Mesothelial cell of epicardium (in vitro differentiated cells): ENCODE measurements at regions not wholly inside any gene's neighbourhood (a gene's known extent, or its start where the extent isn't known, plus 50 kb on each side); places are given as distances from the start of the nearest gene placed in this dataset.
"Not testable (repeated sequence)": the region's sequence is repeated elsewhere in the genome, so short reads cannot be mapped to it uniquely, and the experiment has no call there.

Source experiments
- DNase-seq, 2 experiments: peaks; one replicate each; pipeline ENCODE4 v3.0.0; 2021; ENCODE audit warnings: low spot score in 2 of 2; ENCODE audit not compliant: unreplicated experiment in 2 of 2
- H3K27ac Mint-ChIP-seq: 2 replicates; pipeline ENCODE4 v1.8.0; 2021; ENCODE audit warnings: mixed read lengths
- H3K27me3 Mint-ChIP-seq: 2 replicates; pipeline ENCODE4 v1.8.0; 2021; ENCODE audit warnings: low read depth, mixed read lengths
- H3K36me3 Mint-ChIP-seq: 2 replicates; pipeline ENCODE4 v1.8.0; 2021; ENCODE audit warnings: mixed read lengths
- H3K4me1 Mint-ChIP-seq: 2 replicates; pipeline ENCODE4 v1.8.0; 2021; ENCODE audit warnings: mixed read lengths
- H3K4me3 Mint-ChIP-seq: 2 replicates; pipeline ENCODE4 v1.8.0; 2021; ENCODE audit warnings: mild to moderate bottlenecking, moderate library complexity, mixed read lengths
- H3K9me3 Mint-ChIP-seq: 2 replicates; pipeline ENCODE4 v1.8.0; 2021; ENCODE audit warnings: mixed read lengths
- CTCF ChIP-seq: fragments of 200-600 bp; sonication (generic); IDR thresholded peaks from one replicate; pipeline ENCODE4 v1.5.0; 2021; ENCODE audit warnings: antibody characterized with exemption; ENCODE audit not compliant: unreplicated experiment

- no peak overlapping the region for H3K4me3 Mint-ChIP-seq
- H3K27me3 Mint-ChIP-seq: peaks cover 5% of the 10 kb centered on the region
- no peak for DNase-seq
- TF ChIP-seq CTCF: no peak
- no peaks in the 10 kb centered on the region for H3K9me3 Mint-ChIP-seq
- H3K36me3 Mint-ChIP-seq: no peaks in the 10 kb centered on the region
- H3K27ac Mint-ChIP-seq: no peak overlapping the region
- no peaks in the 10 kb centered on the region for H3K4me1 Mint-ChIP-seq
These were observed 195.0 kb upstream of the PPP1R26 start for GRCh38 chr9:135284386-135285134.

- H3K27me3 Mint-ChIP-seq: peaks cover 10% of the 10 kb centered on the region
- H3K36me3 Mint-ChIP-seq, H3K9me3 Mint-ChIP-seq, H3K27ac Mint-ChIP-seq, H3K4me1 Mint-ChIP-seq, DNase-seq, H3K4me3 Mint-ChIP-seq: not testable (repeated sequence)
These were observed 193.2 kb upstream of the PPP1R26 start for GRCh38 chr9:135286187-135286925.

- no peak for DNase-seq
- no peak overlapping the region for H3K27ac Mint-ChIP-seq
- no peak for TF ChIP-seq CTCF
These were observed 192.6 kb upstream of the PPP1R26 start for GRCh38 chr9:135286961-135287360.

GRCh38 chr9:135287627-135288026 lies 192.0 kb upstream of the PPP1R26 start:
- H3K27ac Mint-ChIP-seq: no peak overlapping the region
- H3K4me3 Mint-ChIP-seq: no peak overlapping the region
- H3K9me3 Mint-ChIP-seq: no peaks in the 10 kb centered on the region
- peaks cover 11% of the 10 kb centered on the region for H3K27me3 Mint-ChIP-seq
- TF ChIP-seq CTCF: no peak
- H3K36me3 Mint-ChIP-seq: no peaks in the 10 kb centered on the region
- H3K4me1 Mint-ChIP-seq: no peaks in the 10 kb centered on the region
- no peak for DNase-seq

More at GRCh38 chr9:135286961-135287360, 192.6 kb upstream of the PPP1R26 start:
- Mint-ChIP-seq H3K4me1 (no peaks in the 10 kb centered on the region), H3K27me3 (peaks cover 11% of the 10 kb centered on the region), H3K4me3 (no peak overlapping the region), H3K9me3 (no peaks in the 10 kb centered on the region), H3K36me3 (no peaks in the 10 kb centered on the region)

GRCh38 chr9:135288054-135288453 lies 191.5 kb upstream of the PPP1R26 start:
- H3K9me3 Mint-ChIP-seq: no peaks in the 10 kb centered on the region
- no peak overlapping the region for H3K4me3 Mint-ChIP-seq
- H3K27ac Mint-ChIP-seq: no peak overlapping the region
- no peaks in the 10 kb centered on the region for H3K36me3 Mint-ChIP-seq
- no peak for DNase-seq
- TF ChIP-seq CTCF: no peak
- no peaks in the 10 kb centered on the region for H3K4me1 Mint-ChIP-seq
- peaks cover 11% of the 10 kb centered on the region for H3K27me3 Mint-ChIP-seq

- TF ChIP-seq CTCF: no peak
- H3K27ac Mint-ChIP-seq: no peak overlapping the region
- no peak overlapping the region for H3K4me3 Mint-ChIP-seq
- peaks cover 11% of the 10 kb centered on the region for H3K27me3 Mint-ChIP-seq
- H3K36me3 Mint-ChIP-seq: no peaks in the 10 kb centered on the region
- no peaks in the 10 kb centered on the region for H3K9me3 Mint-ChIP-seq
- H3K4me1 Mint-ChIP-seq: no peaks in the 10 kb centered on the region
- no peak for DNase-seq
These were observed 190.5 kb upstream of the PPP1R26 start for GRCh38 chr9:135289081-135289491.
